NB4 (cell line): ENCODE measurements at regions not wholly inside any gene's neighbourhood (a gene's known extent, or its start where the extent isn't known, plus 50 kb on each side); places are given as distances from the start of the nearest gene placed in this dataset.
"Not testable (repeated sequence)": the region's sequence is repeated elsewhere in the genome, so short reads cannot be mapped to it uniquely, and the experiment has no call there.

ENCODE experiments used
- DNase-seq: peaks from one replicate; pipeline ENCODE4 v3.0.0; 2010; ENCODE audit warnings: low read depth
- H3K4me3 ChIP-seq: one replicate; pipeline ENCODE4 v1.5.1; 2011; ENCODE audit warnings: mild to moderate bottlenecking, low read depth, low read length, moderate library complexity
- MAX ChIP-seq: IDR thresholded peaks from 2 replicates; pipeline ENCODE4 v1.6.1; 2011; ENCODE audit warnings: low read depth, low read length
- MYC ChIP-seq: IDR thresholded peaks from 2 replicates; pipeline ENCODE4 v1.6.1; 2011; ENCODE audit warnings: low read depth, low read length
- POLR2A ChIP-seq: IDR thresholded peaks from 2 replicates; pipeline ENCODE4 v1.6.1; 2011; ENCODE audit warnings: mild to moderate bottlenecking; ENCODE audit not compliant: insufficient read length; ENCODE audit errors: extremely low read depth
- TF ChIP-seq, protein P1 (sequence below): IDR thresholded peaks from one replicate; pipeline ENCODE4 v1.5.1; 2012; ENCODE audit warnings: low read depth, low read length

GRCh38 chr11:22089609-22090008 is 103.3 kb upstream of the ANO5 start:
- DNase-seq, result no peak
- TF ChIP-seq, protein P1, sequence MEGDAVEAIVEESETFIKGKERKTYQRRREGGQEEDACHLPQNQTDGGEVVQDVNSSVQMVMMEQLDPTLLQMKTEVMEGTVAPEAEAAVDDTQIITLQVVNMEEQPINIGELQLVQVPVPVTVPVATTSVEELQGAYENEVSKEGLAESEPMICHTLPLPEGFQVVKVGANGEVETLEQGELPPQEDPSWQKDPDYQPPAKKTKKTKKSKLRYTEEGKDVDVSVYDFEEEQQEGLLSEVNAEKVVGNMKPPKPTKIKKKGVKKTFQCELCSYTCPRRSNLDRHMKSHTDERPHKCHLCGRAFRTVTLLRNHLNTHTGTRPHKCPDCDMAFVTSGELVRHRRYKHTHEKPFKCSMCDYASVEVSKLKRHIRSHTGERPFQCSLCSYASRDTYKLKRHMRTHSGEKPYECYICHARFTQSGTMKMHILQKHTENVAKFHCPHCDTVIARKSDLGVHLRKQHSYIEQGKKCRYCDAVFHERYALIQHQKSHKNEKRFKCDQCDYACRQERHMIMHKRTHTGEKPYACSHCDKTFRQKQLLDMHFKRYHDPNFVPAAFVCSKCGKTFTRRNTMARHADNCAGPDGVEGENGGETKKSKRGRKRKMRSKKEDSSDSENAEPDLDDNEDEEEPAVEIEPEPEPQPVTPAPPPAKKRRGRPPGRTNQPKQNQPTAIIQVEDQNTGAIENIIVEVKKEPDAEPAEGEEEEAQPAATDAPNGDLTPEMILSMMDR, result no peak
- TF ChIP-seq MAX, result no peak
- TF ChIP-seq POLR2A, result no peak
- TF ChIP-seq MYC, result no peak

GRCh38 chr11:22106566-22106965 is 86.3 kb upstream of the ANO5 start:
- DNase-seq, result no peak
- TF ChIP-seq MYC (no peak), POLR2A (no peak), MAX (no peak)
- TF ChIP-seq, protein P1, result no peak
- H3K4me3 ChIP-seq, result no peak overlapping the region

More at GRCh38 chr11:22089609-22090008, 103.3 kb upstream of the ANO5 start:
- H3K4me3 ChIP-seq, result no peak overlapping the region

DNA sequence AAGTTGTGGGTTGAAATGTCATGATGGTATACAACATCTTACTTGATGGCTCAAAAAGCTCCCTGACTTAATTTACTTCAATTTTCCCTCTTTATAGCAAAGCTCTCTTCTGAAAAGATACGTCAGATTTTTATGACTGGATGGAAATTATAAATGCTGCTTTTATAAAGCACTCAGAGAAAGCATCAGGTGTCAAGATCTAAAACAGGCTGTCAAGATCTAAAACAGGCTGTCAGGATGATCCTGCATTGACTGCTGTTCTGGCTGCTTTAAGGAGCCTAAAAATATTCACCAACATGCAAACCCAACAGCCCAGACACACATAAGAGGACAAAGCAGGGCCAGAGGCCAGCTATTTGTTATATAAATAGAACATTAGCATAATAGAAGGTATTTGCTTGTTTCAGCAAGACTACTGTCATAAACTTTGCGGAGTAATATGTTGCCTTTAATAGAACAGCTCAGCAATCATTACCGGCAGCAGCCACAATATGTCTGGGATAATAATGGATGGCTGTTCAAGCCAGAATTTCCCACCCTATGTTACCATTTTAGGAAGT is 77.3 kb upstream of the ANO5 start:
- H3K4me3 ChIP-seq, result no peak overlapping the region
- TF ChIP-seq, protein P1, result no peak
- no peak for TF ChIP-seq MAX
- no peak for TF ChIP-seq MYC
- no peak for TF ChIP-seq POLR2A
- DNase-seq, result no peak

GRCh38 chr11:22127981-22128380 is 64.9 kb upstream of the ANO5 start:
- DNase-seq, H3K4me3 ChIP-seq: not testable (repeated sequence)

GRCh38 chr11:22130462-22131053 is 62.3 kb upstream of the ANO5 start:
- DNase-seq, result peak; percentile 24
- no peak overlapping the region for H3K4me3 ChIP-seq
- TF ChIP-seq, protein P1, result peak; percentile 31
- TF ChIP-seq MYC, result no peak

DNA sequence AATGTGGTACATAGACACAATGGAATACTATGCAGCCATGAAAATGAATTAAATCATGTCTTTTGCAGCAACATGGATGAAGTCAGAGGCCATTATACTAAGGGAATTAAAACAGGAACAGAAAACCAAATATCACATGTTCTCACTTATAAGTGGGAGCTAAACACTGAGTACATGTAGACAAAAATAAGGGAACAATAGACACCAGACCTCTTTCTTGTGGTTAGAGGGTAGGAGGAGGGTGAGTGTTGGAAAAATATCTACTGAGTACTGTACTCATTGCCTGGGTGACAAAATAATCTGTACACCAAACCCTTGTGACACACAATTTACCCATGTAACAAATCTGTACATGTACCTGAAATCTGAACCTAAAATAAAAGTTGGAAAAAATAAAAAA is 59.1 kb upstream of the ANO5 start:
- TF ChIP-seq POLR2A (no peak), MYC (no peak), MAX (no peak)
- TF ChIP-seq, protein P1, result no peak
- no peak for DNase-seq
- no peak overlapping the region for H3K4me3 ChIP-seq
